ENCODE measurements at regions not wholly inside any gene's neighbourhood (a gene's known extent, or its start where the extent isn't known, plus 50 kb on each side); places are given as distances from the start of the nearest gene placed in this dataset.

DNA sequence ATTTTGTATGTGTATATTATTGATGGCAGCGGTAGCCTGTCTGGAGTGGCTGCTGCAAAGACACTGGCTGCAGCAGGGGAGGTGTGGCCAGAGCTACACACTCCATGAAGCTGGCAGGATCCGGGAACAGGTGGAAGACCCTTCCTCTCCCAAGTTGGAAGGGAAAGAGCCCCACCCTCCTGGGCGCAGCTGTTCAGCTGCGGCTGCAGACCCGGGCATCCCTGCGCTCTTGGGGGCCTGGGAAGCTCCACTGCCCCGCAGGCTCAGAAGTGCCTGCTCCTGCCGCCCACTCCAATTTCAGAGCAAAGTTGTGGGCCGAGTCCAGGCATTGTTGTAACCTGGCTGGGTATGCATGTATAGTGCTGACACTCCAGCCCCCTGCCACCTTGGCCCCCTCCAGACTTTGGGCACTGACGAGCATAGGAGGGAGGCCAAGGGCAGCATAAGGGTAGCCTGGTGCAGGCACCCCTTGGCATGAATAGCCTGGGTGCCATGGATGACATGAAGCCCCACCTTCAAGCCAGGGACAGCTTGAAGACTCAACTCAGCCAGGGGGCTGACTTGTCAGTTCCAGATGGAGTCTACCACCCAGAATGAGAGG is 90.7 kb upstream of the TMEM168 start:
- TF ChIP-seq, protein P1, sequence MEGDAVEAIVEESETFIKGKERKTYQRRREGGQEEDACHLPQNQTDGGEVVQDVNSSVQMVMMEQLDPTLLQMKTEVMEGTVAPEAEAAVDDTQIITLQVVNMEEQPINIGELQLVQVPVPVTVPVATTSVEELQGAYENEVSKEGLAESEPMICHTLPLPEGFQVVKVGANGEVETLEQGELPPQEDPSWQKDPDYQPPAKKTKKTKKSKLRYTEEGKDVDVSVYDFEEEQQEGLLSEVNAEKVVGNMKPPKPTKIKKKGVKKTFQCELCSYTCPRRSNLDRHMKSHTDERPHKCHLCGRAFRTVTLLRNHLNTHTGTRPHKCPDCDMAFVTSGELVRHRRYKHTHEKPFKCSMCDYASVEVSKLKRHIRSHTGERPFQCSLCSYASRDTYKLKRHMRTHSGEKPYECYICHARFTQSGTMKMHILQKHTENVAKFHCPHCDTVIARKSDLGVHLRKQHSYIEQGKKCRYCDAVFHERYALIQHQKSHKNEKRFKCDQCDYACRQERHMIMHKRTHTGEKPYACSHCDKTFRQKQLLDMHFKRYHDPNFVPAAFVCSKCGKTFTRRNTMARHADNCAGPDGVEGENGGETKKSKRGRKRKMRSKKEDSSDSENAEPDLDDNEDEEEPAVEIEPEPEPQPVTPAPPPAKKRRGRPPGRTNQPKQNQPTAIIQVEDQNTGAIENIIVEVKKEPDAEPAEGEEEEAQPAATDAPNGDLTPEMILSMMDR (IDR thresholded peaks at IDR 0.05; ENCODE audit: borderline replicate concordance, extremely low read depth, insufficient read depth) = no peak
- no peak for FAIRE-seq
- no peak overlapping the region for H3K4me3 ChIP-seq (ENCODE audit: low read length in 3 of 3)
- DNase-seq = no peak
- no peaks in the 10 kb centered on the region for H3K9me3 ChIP-seq (ENCODE audit: control insufficient read depth in 2 of 3, insufficient read depth in 1 of 3, low read length in 3 of 3)
- no peaks in the 10 kb centered on the region for H3K27me3 ChIP-seq (ENCODE audit: control insufficient read depth, insufficient read depth, low read length)
- intact Hi-C loops (cut with DNase I) = no loop called here
- H3K27ac ChIP-seq (ENCODE audit: low read depth in 2 of 2, low read length in 2 of 2) = no peak overlapping the region
- H3K4me1 ChIP-seq (ENCODE audit: control insufficient read depth in 2 of 3, insufficient read depth in 2 of 3, low read depth in 1 of 3, low read length in 3 of 3) = no peaks in the 10 kb centered on the region
- no peak overlapping the region for H3K9ac ChIP-seq (ENCODE audit: low read length in 3 of 3)
- H3K36me3 ChIP-seq (ENCODE audit: control insufficient read depth in 2 of 3, insufficient read depth in 3 of 3, low read length in 3 of 3) = no peaks in the 10 kb centered on the region

DNA sequence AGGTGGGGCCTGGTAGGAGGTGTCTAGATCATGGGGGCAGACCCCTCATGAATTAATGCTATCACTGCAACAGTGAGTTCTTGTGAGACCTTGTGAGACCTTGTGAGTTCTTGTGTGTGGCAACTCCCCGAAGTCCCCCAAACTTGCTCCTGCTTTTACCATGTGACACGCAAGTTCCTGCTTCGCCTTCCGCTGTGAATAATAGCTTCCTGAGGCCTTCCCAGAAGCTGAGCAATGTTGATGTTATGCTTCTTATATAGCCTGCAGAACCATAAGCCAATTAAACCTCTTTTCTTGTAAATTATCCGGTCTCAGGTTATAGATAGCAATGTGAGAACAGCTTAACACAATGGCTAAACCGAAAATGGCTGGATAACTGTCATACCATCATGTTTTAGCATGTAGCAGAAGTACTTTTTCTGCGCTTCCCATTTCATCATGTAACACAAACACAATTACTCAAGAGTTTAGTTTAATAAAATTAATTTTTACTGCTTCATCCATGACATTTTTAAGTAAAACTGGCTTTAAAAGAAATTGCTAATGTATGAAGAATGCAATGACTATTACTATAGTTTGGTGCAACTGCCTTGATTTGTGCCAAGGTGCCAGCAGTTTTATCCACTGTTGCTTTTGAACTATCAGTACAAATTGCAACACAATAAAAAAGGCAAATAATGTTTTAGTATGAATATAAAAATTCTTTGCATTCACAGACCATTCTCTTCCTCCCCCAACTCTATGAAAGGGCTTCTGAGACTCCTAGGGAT is 87.7 kb upstream of the TMEM168 start:
- Histone ChIP-seq H3K9ac (ENCODE audit: low read length in 3 of 3) (no peak overlapping the region), H3K27me3 (ENCODE audit: control insufficient read depth, insufficient read depth, low read length) (no peaks in the 10 kb centered on the region), H3K4me1 (ENCODE audit: control insufficient read depth in 2 of 3, insufficient read depth in 2 of 3, low read depth in 1 of 3, low read length in 3 of 3) (no peaks in the 10 kb centered on the region), H3K36me3 (ENCODE audit: control insufficient read depth in 2 of 3, insufficient read depth in 3 of 3, low read length in 3 of 3) (no peaks in the 10 kb centered on the region), H3K9me3 (ENCODE audit: control insufficient read depth in 2 of 3, insufficient read depth in 1 of 3, low read length in 3 of 3) (no peaks in the 10 kb centered on the region), H3K27ac (ENCODE audit: low read depth in 2 of 2, low read length in 2 of 2) (no peak overlapping the region), H3K4me3 (ENCODE audit: low read length in 3 of 3) (no peak overlapping the region)
- DNase-seq (no peak), FAIRE-seq (no peak)
- intact Hi-C loops (cut with DNase I) = no loop called here
- TF ChIP-seq, protein P1 (IDR thresholded peaks at IDR 0.05; ENCODE audit: borderline replicate concordance, extremely low read depth, insufficient read depth) = no peak

GRCh38 chr7:112876877-112877276 is 86.7 kb upstream of the TMEM168 start:
- no peaks in the 10 kb centered on the region for H3K27me3 ChIP-seq (ENCODE audit: control insufficient read depth, insufficient read depth, low read length)
- H3K9ac ChIP-seq (ENCODE audit: low read length in 3 of 3) = no peak overlapping the region
- TF ChIP-seq, protein P1 (IDR thresholded peaks at IDR 0.05; ENCODE audit: borderline replicate concordance, extremely low read depth, insufficient read depth) = no peak
- no peaks in the 10 kb centered on the region for H3K4me1 ChIP-seq (ENCODE audit: control insufficient read depth in 2 of 3, insufficient read depth in 2 of 3, low read depth in 1 of 3, low read length in 3 of 3)
- H3K36me3 ChIP-seq (ENCODE audit: control insufficient read depth in 2 of 3, insufficient read depth in 3 of 3, low read length in 3 of 3) = no peaks in the 10 kb centered on the region
- no peak overlapping the region for H3K4me3 ChIP-seq (ENCODE audit: low read length in 3 of 3)
- no peak for DNase-seq
- H3K27ac ChIP-seq (ENCODE audit: low read depth in 2 of 2, low read length in 2 of 2) = no peak overlapping the region
- no peak for FAIRE-seq
- H3K9me3 ChIP-seq (ENCODE audit: control insufficient read depth in 2 of 3, insufficient read depth in 1 of 3, low read length in 3 of 3) = no peaks in the 10 kb centered on the region
- intact Hi-C loops (cut with DNase I) = no loop called here

All from kidney (tissue), 13 donors.